Tibial nerve (tissue), 3 donors: ENCODE measurements at regions not wholly inside any gene's neighbourhood (a gene's known extent, or its start where the extent isn't known, plus 50 kb on each side); places are given as distances from the start of the nearest gene placed in this dataset.

Source experiments
- CTCF ChIP-seq, 5 experiments: fragments of 200-600 bp in 3 of 5; fragments of 450-650 bp in 2 of 5; sonication (generic) in 3 of 5; IDR thresholded peaks; one replicate each; pipeline ENCODE4 v1.5.1; 2016 to 2019; ENCODE audit warnings: antibody characterized with exemption in 5 of 5, mild to moderate bottlenecking in 3 of 5, moderate library complexity in 2 of 5
- POLR2A ChIP-seq, 2 donors: fragments of 450-650 bp; IDR thresholded peaks; one replicate each; pipeline ENCODE4 v1.6.1; 2017; ENCODE audit warnings: antibody characterized with exemption in 2 of 2, mild to moderate bottlenecking in 2 of 2, moderate library complexity in 2 of 2

GRCh38 chr3:10560060-10560861, 54.9 kb upstream of the ATP2B2 start:
- no peak for TF ChIP-seq CTCF (IDR thresholded peaks at IDR 0.05)
- TF ChIP-seq POLR2A (IDR thresholded peaks at IDR 0.05) = no peak
